GM12865 (cell line): ENCODE measurements at regions not wholly inside any gene's neighbourhood (a gene's known extent, or its start where the extent isn't known, plus 50 kb on each side); places are given as distances from the start of the nearest gene placed in this dataset.

ENCODE experiments used
- DNase-seq: peaks from one replicate; pipeline ENCODE4 v3.0.0; 2010; ENCODE audit warnings: low read depth
- H3K4me3 ChIP-seq: 2 replicates; pipeline ENCODE4 v1.5.1; 2011; ENCODE audit warnings: mild to moderate bottlenecking, low read depth, low read length, control low read depth
- CTCF ChIP-seq: IDR thresholded peaks from 2 replicates; pipeline ENCODE4 v1.5.1; 2011; ENCODE audit warnings: low read length, control low read depth, low read depth, inconsistent platforms; ENCODE audit not compliant: insufficient read depth; ENCODE audit errors: missing control alignments

GRCh38 chr4:173936861-173937260 is 346.6 kb downstream of the FBXO8 start:
- no peak for TF ChIP-seq CTCF
- no peak for DNase-seq
- H3K4me3 ChIP-seq = no peak overlapping the region

GRCh38 chr4:173935622-173936405 is 347.7 kb downstream of the FBXO8 start:
- no peak overlapping the region for H3K4me3 ChIP-seq
- no peak for TF ChIP-seq CTCF
- DNase-seq = no peak

GRCh38 chr4:173934933-173935620 is 348.4 kb downstream of the FBXO8 start:
- H3K4me3 ChIP-seq = no peak overlapping the region
- TF ChIP-seq CTCF = no peak
- no peak for DNase-seq

- TF ChIP-seq CTCF = no peak
- DNase-seq = no peak
Measured at GRCh38 chr4:173934201-173934600, 349.3 kb downstream of the FBXO8 start.

GRCh38 chr4:173932701-173933100 is 350.8 kb downstream of the FBXO8 start:
- no peak for TF ChIP-seq CTCF
- no peak for DNase-seq
- no peak overlapping the region for H3K4me3 ChIP-seq

More at GRCh38 chr4:173934201-173934600, 349.3 kb downstream of the FBXO8 start:
- no peak overlapping the region for H3K4me3 ChIP-seq

GRCh38 chr4:173930329-173930967 is 353.0 kb downstream of the FBXO8 start:
- DNase-seq = no peak

More at GRCh38 chr4:173930329-173930967, 353.0 kb downstream of the FBXO8 start:
- TF ChIP-seq CTCF = no peak
- no peak overlapping the region for H3K4me3 ChIP-seq
